ENCODE measurements at regions not wholly inside any gene's neighbourhood (a gene's known extent, or its start where the extent isn't known, plus 50 kb on each side); places are given as distances from the start of the nearest gene placed in this dataset.

DNA sequence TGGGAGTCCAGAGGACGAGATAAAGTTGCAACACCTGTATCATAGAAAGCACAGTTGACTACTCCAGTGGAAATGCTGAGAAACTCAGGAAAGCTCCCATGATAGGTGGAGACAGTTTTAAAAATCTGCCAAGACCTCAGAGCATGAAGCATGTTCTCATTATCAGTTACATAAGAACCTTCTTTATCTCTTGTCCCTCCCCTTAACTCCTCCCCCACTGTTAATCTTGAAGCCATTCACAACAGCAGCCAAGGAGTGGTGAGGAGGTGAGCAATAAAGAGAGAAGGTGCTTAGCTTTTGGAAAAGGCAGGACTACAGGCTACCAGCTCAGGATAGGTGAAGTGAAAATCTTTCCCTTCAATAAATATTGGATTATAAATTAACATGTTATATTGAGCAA is 657.9 kb downstream of the NYAP2 start:
- TF ChIP-seq POLR2AphosphoS5 (IDR thresholded peaks at IDR 0.05; ENCODE audit: low read depth), result no peak
- TF ChIP-seq, protein P1, sequence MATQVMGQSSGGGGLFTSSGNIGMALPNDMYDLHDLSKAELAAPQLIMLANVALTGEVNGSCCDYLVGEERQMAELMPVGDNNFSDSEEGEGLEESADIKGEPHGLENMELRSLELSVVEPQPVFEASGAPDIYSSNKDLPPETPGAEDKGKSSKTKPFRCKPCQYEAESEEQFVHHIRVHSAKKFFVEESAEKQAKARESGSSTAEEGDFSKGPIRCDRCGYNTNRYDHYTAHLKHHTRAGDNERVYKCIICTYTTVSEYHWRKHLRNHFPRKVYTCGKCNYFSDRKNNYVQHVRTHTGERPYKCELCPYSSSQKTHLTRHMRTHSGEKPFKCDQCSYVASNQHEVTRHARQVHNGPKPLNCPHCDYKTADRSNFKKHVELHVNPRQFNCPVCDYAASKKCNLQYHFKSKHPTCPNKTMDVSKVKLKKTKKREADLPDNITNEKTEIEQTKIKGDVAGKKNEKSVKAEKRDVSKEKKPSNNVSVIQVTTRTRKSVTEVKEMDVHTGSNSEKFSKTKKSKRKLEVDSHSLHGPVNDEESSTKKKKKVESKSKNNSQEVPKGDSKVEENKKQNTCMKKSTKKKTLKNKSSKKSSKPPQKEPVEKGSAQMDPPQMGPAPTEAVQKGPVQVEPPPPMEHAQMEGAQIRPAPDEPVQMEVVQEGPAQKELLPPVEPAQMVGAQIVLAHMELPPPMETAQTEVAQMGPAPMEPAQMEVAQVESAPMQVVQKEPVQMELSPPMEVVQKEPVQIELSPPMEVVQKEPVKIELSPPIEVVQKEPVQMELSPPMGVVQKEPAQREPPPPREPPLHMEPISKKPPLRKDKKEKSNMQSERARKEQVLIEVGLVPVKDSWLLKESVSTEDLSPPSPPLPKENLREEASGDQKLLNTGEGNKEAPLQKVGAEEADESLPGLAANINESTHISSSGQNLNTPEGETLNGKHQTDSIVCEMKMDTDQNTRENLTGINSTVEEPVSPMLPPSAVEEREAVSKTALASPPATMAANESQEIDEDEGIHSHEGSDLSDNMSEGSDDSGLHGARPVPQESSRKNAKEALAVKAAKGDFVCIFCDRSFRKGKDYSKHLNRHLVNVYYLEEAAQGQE (IDR thresholded peaks at IDR 0.05; ENCODE audit: insufficient replicate concordance, low read depth), result no peak
- no peak for TF ChIP-seq SPI1 (IDR thresholded peaks at IDR 0.05; ENCODE audit: borderline replicate concordance, low read depth)
- TF ChIP-seq, protein P2, sequence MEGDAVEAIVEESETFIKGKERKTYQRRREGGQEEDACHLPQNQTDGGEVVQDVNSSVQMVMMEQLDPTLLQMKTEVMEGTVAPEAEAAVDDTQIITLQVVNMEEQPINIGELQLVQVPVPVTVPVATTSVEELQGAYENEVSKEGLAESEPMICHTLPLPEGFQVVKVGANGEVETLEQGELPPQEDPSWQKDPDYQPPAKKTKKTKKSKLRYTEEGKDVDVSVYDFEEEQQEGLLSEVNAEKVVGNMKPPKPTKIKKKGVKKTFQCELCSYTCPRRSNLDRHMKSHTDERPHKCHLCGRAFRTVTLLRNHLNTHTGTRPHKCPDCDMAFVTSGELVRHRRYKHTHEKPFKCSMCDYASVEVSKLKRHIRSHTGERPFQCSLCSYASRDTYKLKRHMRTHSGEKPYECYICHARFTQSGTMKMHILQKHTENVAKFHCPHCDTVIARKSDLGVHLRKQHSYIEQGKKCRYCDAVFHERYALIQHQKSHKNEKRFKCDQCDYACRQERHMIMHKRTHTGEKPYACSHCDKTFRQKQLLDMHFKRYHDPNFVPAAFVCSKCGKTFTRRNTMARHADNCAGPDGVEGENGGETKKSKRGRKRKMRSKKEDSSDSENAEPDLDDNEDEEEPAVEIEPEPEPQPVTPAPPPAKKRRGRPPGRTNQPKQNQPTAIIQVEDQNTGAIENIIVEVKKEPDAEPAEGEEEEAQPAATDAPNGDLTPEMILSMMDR (IDR thresholded peaks at IDR 0.05; ENCODE audit: insufficient read depth, low read length), result no peak
- TF ChIP-seq GABPA (IDR thresholded peaks at IDR 0.05; ENCODE audit: low read depth), result no peak
- Histone ChIP-seq H3K4me3 (replicated peaks; ENCODE audit: insufficient read depth, low read length) (no peak overlapping the region), H3K27me3 (ENCODE audit: insufficient read depth, poor library complexity, severe bottlenecking) (no peaks in the 10 kb centered on the region), H3K27ac (replicated peaks) (no peak overlapping the region)
- no peak for DNase-seq (ENCODE audit: low read depth in 1 of 2, low spot score in 1 of 2)

DNA sequence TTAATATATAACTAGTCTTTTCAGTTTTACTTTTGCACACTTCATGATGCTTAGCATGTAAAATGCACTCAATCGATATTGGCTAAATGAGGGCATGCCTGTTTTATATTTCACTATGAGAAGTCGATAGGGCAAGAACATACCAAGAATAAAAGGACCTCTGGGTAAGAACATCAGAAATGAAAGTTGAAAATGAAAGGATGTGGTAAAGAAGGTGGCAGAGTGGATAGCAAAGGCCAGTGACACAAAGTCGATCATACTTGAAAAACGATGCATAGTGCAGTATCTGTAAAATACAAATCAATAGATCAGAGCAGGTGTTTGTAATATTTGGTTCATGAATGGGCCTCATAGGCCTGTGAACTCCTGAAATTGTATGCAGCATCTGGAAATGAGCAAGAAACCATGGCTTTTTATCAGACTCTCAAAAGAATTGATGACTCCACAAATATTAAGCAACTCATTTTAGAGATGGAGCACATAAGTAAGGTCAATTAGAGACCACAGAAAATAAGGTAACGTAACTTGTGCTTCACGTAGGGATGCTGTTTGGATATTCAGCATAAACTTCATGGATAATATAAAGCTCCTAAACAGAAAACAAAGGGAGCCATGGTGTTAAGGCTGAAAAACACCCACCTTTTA is 653.4 kb downstream of the NYAP2 start:
- Histone ChIP-seq H3K27ac (replicated peaks) (no peak overlapping the region), H3K4me3 (replicated peaks; ENCODE audit: insufficient read depth, low read length) (no peak overlapping the region), H3K27me3 (ENCODE audit: insufficient read depth, poor library complexity, severe bottlenecking) (no peaks in the 10 kb centered on the region)
- no peak for DNase-seq (ENCODE audit: low read depth in 1 of 2, low spot score in 1 of 2)
- TF ChIP-seq, protein P1 (IDR thresholded peaks at IDR 0.05; ENCODE audit: insufficient replicate concordance, low read depth), result no peak
- TF ChIP-seq, protein P2 (IDR thresholded peaks at IDR 0.05; ENCODE audit: insufficient read depth, low read length), result no peak
- TF ChIP-seq POLR2AphosphoS5 (IDR thresholded peaks at IDR 0.05; ENCODE audit: low read depth) (no peak), SPI1 (IDR thresholded peaks at IDR 0.05; ENCODE audit: borderline replicate concordance, low read depth) (no peak), GABPA (IDR thresholded peaks at IDR 0.05; ENCODE audit: low read depth) (no peak)

DNA sequence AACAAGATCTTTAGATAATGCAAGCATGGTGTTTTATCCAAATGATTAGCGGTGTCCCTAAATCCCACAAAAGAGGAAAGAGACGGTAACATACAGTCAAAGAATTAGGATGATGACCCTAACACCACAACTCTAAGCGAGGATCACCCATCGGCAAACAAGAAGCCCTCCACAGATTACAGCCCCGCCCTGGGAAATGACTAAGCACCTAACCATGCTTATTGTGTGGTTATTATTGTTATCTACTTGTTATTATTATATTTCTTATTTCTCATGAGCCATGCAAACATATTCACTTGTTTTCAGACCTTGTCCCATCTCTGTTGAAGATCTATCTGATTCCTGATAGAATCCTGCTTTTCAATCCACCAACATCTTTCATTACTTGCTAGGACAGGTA is 651.3 kb downstream of the NYAP2 start:
- H3K4me3 ChIP-seq (replicated peaks; ENCODE audit: insufficient read depth, low read length), result no peak overlapping the region
- no peak overlapping the region for H3K27ac ChIP-seq (replicated peaks)
- TF ChIP-seq POLR2AphosphoS5 (IDR thresholded peaks at IDR 0.05; ENCODE audit: low read depth) (no peak), GABPA (IDR thresholded peaks at IDR 0.05; ENCODE audit: low read depth) (no peak)
- TF ChIP-seq, protein P1 (IDR thresholded peaks at IDR 0.05; ENCODE audit: insufficient replicate concordance, low read depth), result no peak
- no peak for DNase-seq (ENCODE audit: low read depth in 1 of 2, low spot score in 1 of 2)
- H3K27me3 ChIP-seq (ENCODE audit: insufficient read depth, poor library complexity, severe bottlenecking), result no peaks in the 10 kb centered on the region
